ENCODE measurements at regions not wholly inside any gene's neighbourhood (a gene's known extent, or its start where the extent isn't known, plus 50 kb on each side); places are given as distances from the start of the nearest gene placed in this dataset.
"Not testable (repeated sequence)": the region's sequence is repeated elsewhere in the genome, so short reads cannot be mapped to it uniquely, and the experiment has no call there.

- H3K4me3 ChIP-seq; DNase-seq (ENCODE audit: low spot score); H3K4me1 ChIP-seq (ENCODE audit: insufficient read depth); H3K27me3 Mint-ChIP-seq (ENCODE audit: insufficient read depth, low read depth, poor library complexity); H3K4me1 Mint-ChIP-seq; ATAC-seq; H3K4me2 ChIP-seq; H3K36me3 Mint-ChIP-seq (ENCODE audit: low read depth); H3F3A ChIP-seq (replicated peaks; ENCODE audit: low read depth); H4K20me1 ChIP-seq (replicated peaks; ENCODE audit: insufficient read depth); H3K27ac ChIP-seq (ENCODE audit: low read depth); H3K36me3 ChIP-seq (ENCODE audit: insufficient read depth); H3K9me2 ChIP-seq (ENCODE audit: insufficient read depth); H3K4me3 Mint-ChIP-seq; H2AFZ ChIP-seq; H3K79me2 ChIP-seq (replicated peaks; ENCODE audit: insufficient read depth); H3K27ac Mint-ChIP-seq; H3K9me3 Mint-ChIP-seq; H3K27me3 ChIP-seq (ENCODE audit: insufficient read depth): not testable (repeated sequence)
These were observed 77.6 kb upstream of the FAM72C start for GRCh38 chr1:144049365-144049764.

- not testable (repeated sequence) for H3F3A ChIP-seq (replicated peaks; ENCODE audit: low read depth); H3K27me3 Mint-ChIP-seq (ENCODE audit: insufficient read depth, low read depth, poor library complexity); H2AFZ ChIP-seq; H4K20me1 ChIP-seq (replicated peaks; ENCODE audit: insufficient read depth); H3K9me3 Mint-ChIP-seq; H3K27me3 ChIP-seq (ENCODE audit: insufficient read depth); H3K4me3 Mint-ChIP-seq; H3K36me3 ChIP-seq (ENCODE audit: insufficient read depth); H3K27ac Mint-ChIP-seq; H3K36me3 Mint-ChIP-seq (ENCODE audit: low read depth); H3K4me3 ChIP-seq; ATAC-seq; DNase-seq (ENCODE audit: low spot score); H3K27ac ChIP-seq (ENCODE audit: low read depth); H3K9me2 ChIP-seq (ENCODE audit: insufficient read depth); H3K4me1 ChIP-seq (ENCODE audit: insufficient read depth); H3K4me1 Mint-ChIP-seq; H3K79me2 ChIP-seq (replicated peaks; ENCODE audit: insufficient read depth); H3K4me2 ChIP-seq
These were observed 74.9 kb upstream of the FAM72C start for GRCh38 chr1:144046645-144047044.

- not testable (repeated sequence) for H3F3A ChIP-seq (replicated peaks; ENCODE audit: low read depth); H3K36me3 ChIP-seq (ENCODE audit: insufficient read depth); H3K4me3 ChIP-seq; H3K4me1 Mint-ChIP-seq; H4K20me1 ChIP-seq (replicated peaks; ENCODE audit: insufficient read depth); H3K27ac ChIP-seq (ENCODE audit: low read depth); H3K4me3 Mint-ChIP-seq; H3K9me3 Mint-ChIP-seq; H3K4me2 ChIP-seq; H3K79me2 ChIP-seq (replicated peaks; ENCODE audit: insufficient read depth); H3K27ac Mint-ChIP-seq; H2AFZ ChIP-seq; H3K9me2 ChIP-seq (ENCODE audit: insufficient read depth); H3K36me3 Mint-ChIP-seq (ENCODE audit: low read depth); H3K4me1 ChIP-seq (ENCODE audit: insufficient read depth); H3K27me3 Mint-ChIP-seq (ENCODE audit: insufficient read depth, low read depth, poor library complexity); H3K27me3 ChIP-seq (ENCODE audit: insufficient read depth)
- peak; percentile 65 for ATAC-seq
- DNase-seq (ENCODE audit: low spot score) = peak; percentile 12
These were observed 74.2 kb upstream of the FAM72C start for GRCh38 chr1:144045751-144046546.

- H3K36me3 Mint-ChIP-seq (ENCODE audit: low read depth) = not testable (repeated sequence)
These were observed 70.5 kb upstream of the FAM72C start for GRCh38 chr1:144042251-144042650.

GRCh38 chr1:144040293-144040692 lies 68.5 kb upstream of the FAM72C start:
- not testable (repeated sequence) for H3K27me3 ChIP-seq (ENCODE audit: insufficient read depth); H3K4me2 ChIP-seq; H3K9me3 Mint-ChIP-seq; H3K4me3 ChIP-seq; H4K20me1 ChIP-seq (replicated peaks; ENCODE audit: insufficient read depth); H3F3A ChIP-seq (replicated peaks; ENCODE audit: low read depth); H3K36me3 Mint-ChIP-seq (ENCODE audit: low read depth); H3K27me3 Mint-ChIP-seq (ENCODE audit: insufficient read depth, low read depth, poor library complexity); H3K9me2 ChIP-seq (ENCODE audit: insufficient read depth); H3K79me2 ChIP-seq (replicated peaks; ENCODE audit: insufficient read depth); H3K27ac Mint-ChIP-seq; ATAC-seq; H3K27ac ChIP-seq (ENCODE audit: low read depth); H3K36me3 ChIP-seq (ENCODE audit: insufficient read depth); DNase-seq (ENCODE audit: low spot score); H3K4me1 Mint-ChIP-seq; H3K4me1 ChIP-seq (ENCODE audit: insufficient read depth); H3K4me3 Mint-ChIP-seq; H2AFZ ChIP-seq

More at GRCh38 chr1:144042251-144042650, 70.5 kb upstream of the FAM72C start:
- not testable (repeated sequence) for DNase-seq (ENCODE audit: low spot score); H4K20me1 ChIP-seq (replicated peaks; ENCODE audit: insufficient read depth); H3K9me2 ChIP-seq (ENCODE audit: insufficient read depth); H3K4me3 ChIP-seq; H3K4me1 ChIP-seq (ENCODE audit: insufficient read depth); H3K4me1 Mint-ChIP-seq; H3K9me3 Mint-ChIP-seq; H3K79me2 ChIP-seq (replicated peaks; ENCODE audit: insufficient read depth); H3K27ac Mint-ChIP-seq; H3K4me2 ChIP-seq; H3K27ac ChIP-seq (ENCODE audit: low read depth); H3K27me3 Mint-ChIP-seq (ENCODE audit: insufficient read depth, low read depth, poor library complexity); H3K4me3 Mint-ChIP-seq; H2AFZ ChIP-seq; H3K27me3 ChIP-seq (ENCODE audit: insufficient read depth); ATAC-seq; H3K36me3 ChIP-seq (ENCODE audit: insufficient read depth); H3F3A ChIP-seq (replicated peaks; ENCODE audit: low read depth)

- not testable (repeated sequence) for H4K20me1 ChIP-seq (replicated peaks; ENCODE audit: insufficient read depth); H3K36me3 Mint-ChIP-seq (ENCODE audit: low read depth); H3K4me1 ChIP-seq (ENCODE audit: insufficient read depth); H3K4me3 ChIP-seq; H2AFZ ChIP-seq; H3K27ac Mint-ChIP-seq; H3K27ac ChIP-seq (ENCODE audit: low read depth); H3K27me3 Mint-ChIP-seq (ENCODE audit: insufficient read depth, low read depth, poor library complexity); ATAC-seq; H3K36me3 ChIP-seq (ENCODE audit: insufficient read depth); H3K4me2 ChIP-seq; H3K4me3 Mint-ChIP-seq; H3K79me2 ChIP-seq (replicated peaks; ENCODE audit: insufficient read depth); H3K9me3 Mint-ChIP-seq; H3F3A ChIP-seq (replicated peaks; ENCODE audit: low read depth); H3K27me3 ChIP-seq (ENCODE audit: insufficient read depth); H3K9me2 ChIP-seq (ENCODE audit: insufficient read depth); DNase-seq (ENCODE audit: low spot score); H3K4me1 Mint-ChIP-seq
These were observed 62.3 kb upstream of the FAM72C start for GRCh38 chr1:144034045-144034444.

- not testable (repeated sequence) for H3K27me3 Mint-ChIP-seq (ENCODE audit: insufficient read depth, low read depth, poor library complexity); H3K4me3 Mint-ChIP-seq; H3K27me3 ChIP-seq (ENCODE audit: insufficient read depth); H3K4me1 ChIP-seq (ENCODE audit: insufficient read depth); H3K36me3 Mint-ChIP-seq (ENCODE audit: low read depth); H4K20me1 ChIP-seq (replicated peaks; ENCODE audit: insufficient read depth); H3K4me3 ChIP-seq; H3K27ac Mint-ChIP-seq; H3K9me2 ChIP-seq (ENCODE audit: insufficient read depth); H3K4me2 ChIP-seq; H3K36me3 ChIP-seq (ENCODE audit: insufficient read depth); H2AFZ ChIP-seq; DNase-seq (ENCODE audit: low spot score); H3K79me2 ChIP-seq (replicated peaks; ENCODE audit: insufficient read depth); H3F3A ChIP-seq (replicated peaks; ENCODE audit: low read depth); H3K9me3 Mint-ChIP-seq; H3K4me1 Mint-ChIP-seq; H3K27ac ChIP-seq (ENCODE audit: low read depth)
- ATAC-seq = peak; percentile 42; the same call in 2 of the 3 replicates
These were observed 59.8 kb upstream of the FAM72C start for GRCh38 chr1:144031550-144031949.

All from GM23338 (cell line).